Ishikawa (cell line): ENCODE measurements at regions not wholly inside any gene's neighbourhood (a gene's known extent, or its start where the extent isn't known, plus 50 kb on each side); places are given as distances from the start of the nearest gene placed in this dataset.

ENCODE experiments used
- CEBPB ChIP-seq: IDR thresholded peaks from 2 replicates; pipeline ENCODE4 v1.6.1; 2012
- CREB1 ChIP-seq: IDR thresholded peaks from 2 replicates; pipeline ENCODE4 v1.6.1; 2012; ENCODE audit warnings: low read depth
- EGR1 ChIP-seq: IDR thresholded peaks from 2 replicates; pipeline ENCODE4 v1.6.1; 2012
- EP300 ChIP-seq: IDR thresholded peaks from 2 replicates; pipeline ENCODE4 v1.6.1; 2012; ENCODE audit warnings: borderline replicate concordance
- FOXM1 ChIP-seq: IDR thresholded peaks from 2 replicates; pipeline ENCODE4 v1.6.1; 2012; ENCODE audit warnings: low read depth, borderline replicate concordance
- NFIC ChIP-seq: IDR thresholded peaks from 2 replicates; pipeline ENCODE4 v1.6.1; 2012
- RAD21 ChIP-seq: IDR thresholded peaks from 2 replicates; pipeline ENCODE4 v1.6.1; 2012; ENCODE audit warnings: low read depth
- REST ChIP-seq: IDR thresholded peaks from 2 replicates; pipeline ENCODE4 v1.6.1; 2012; ENCODE audit warnings: low read depth, mild to moderate bottlenecking
- TAF1 ChIP-seq: IDR thresholded peaks from 2 replicates; pipeline ENCODE4 v1.6.1; 2012; ENCODE audit warnings: low read depth, mild to moderate bottlenecking
- TCF12 ChIP-seq: IDR thresholded peaks from 2 replicates; pipeline ENCODE4 v1.6.1; 2012; ENCODE audit warnings: low read depth
- TEAD4 ChIP-seq: IDR thresholded peaks from 2 replicates; pipeline ENCODE4 v1.6.1; 2012
- USF1 ChIP-seq: IDR thresholded peaks from 2 replicates; pipeline ENCODE4 v1.6.1; 2012
- YY1 ChIP-seq: IDR thresholded peaks from 2 replicates; pipeline ENCODE4 v1.6.1; 2012; ENCODE audit warnings: low read depth
- ZBTB7A ChIP-seq: IDR thresholded peaks from 2 replicates; pipeline ENCODE4 v1.6.1; 2012; ENCODE audit warnings: low read depth
- TF ChIP-seq, protein P1 (sequence below): IDR thresholded peaks from 2 replicates; pipeline ENCODE4 v1.6.1; 2012

GRCh38 chrX:16320765-16321355 lies 153.6 kb downstream of the MAGEB17 start:
- no peak for TF ChIP-seq RAD21
- TF ChIP-seq REST, result no peak
- TF ChIP-seq NFIC, result no peak
- TF ChIP-seq ZBTB7A, result no peak
- no peak for TF ChIP-seq EP300
- TF ChIP-seq TEAD4, result no peak
- TF ChIP-seq, protein P1, sequence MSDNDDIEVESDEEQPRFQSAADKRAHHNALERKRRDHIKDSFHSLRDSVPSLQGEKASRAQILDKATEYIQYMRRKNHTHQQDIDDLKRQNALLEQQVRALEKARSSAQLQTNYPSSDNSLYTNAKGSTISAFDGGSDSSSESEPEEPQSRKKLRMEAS, result no peak
- no peak for TF ChIP-seq FOXM1
- no peak for TF ChIP-seq TCF12
- TF ChIP-seq EGR1, result no peak
- TF ChIP-seq YY1, result no peak

DNA sequence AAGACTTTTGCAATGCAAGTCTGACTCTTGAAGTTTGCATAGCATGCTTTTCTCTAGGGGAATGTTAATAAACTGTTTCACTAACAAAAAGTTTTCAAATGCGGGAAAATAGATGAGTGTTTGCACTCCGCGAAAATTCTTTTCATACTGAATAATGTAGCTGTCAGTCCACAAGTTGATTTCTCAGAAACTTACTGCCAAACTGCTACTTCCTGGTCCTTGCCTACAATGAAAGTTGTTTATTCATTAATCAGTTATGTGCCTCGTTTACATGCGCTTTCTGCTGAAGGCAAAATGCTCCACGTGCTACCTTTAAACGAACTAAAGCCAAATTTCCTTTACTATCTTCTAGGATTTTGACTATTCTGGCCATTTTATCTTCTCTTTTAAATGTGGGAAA lies 166.2 kb downstream of the MAGEB17 start:
- TF ChIP-seq EP300 (no peak), YY1 (no peak), TEAD4 (no peak), TCF12 (no peak), FOXM1 (no peak)
- TF ChIP-seq, protein P1, result no peak

- no peak for TF ChIP-seq EGR1
- no peak for TF ChIP-seq CEBPB
- TF ChIP-seq TCF12, result no peak
- TF ChIP-seq, protein P1, result no peak
- TF ChIP-seq EP300, result no peak
- TF ChIP-seq NFIC, result no peak
- no peak for TF ChIP-seq YY1
- no peak for TF ChIP-seq RAD21
- TF ChIP-seq TEAD4, result no peak
- no peak for TF ChIP-seq REST
- TF ChIP-seq USF1, result no peak
- no peak for TF ChIP-seq ZBTB7A
- no peak for TF ChIP-seq FOXM1
- TF ChIP-seq TAF1, result no peak
- no peak for TF ChIP-seq CREB1
Measured at GRCh38 chrX:16335181-16335580, 167.9 kb downstream of the MAGEB17 start.

DNA sequence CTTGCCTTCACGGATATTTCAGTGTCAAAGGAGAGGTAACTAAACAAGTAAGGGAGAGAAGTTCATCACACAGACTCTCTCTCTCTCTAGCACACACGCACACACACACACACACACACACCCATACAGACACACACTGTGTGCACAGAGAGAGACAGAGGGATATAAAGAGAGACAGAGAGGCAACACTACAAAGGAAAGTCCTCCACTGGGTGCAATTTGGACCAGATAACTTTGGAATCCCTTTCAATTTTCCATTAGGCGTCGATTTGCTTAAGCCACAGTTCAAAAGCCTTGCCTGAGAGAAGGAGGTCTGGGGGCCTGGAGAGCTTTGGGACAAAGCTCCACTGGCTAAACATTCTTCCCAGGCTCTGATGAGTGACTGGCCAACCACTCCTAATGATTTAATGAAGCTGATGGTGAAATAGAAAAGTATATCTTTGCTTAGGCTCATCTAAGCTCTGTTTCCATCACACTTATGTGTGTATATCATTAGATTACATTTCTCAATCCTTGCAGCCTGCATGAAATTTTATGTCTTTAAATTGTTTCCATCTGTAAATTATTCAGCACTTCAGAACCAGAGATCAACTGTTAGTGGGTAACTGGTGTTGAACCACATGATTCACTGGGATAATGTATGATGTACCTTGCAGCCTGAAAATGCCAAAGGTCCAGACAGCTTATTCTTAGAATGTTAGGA lies 180.8 kb downstream of the MAGEB17 start:
- TF ChIP-seq YY1 (no peak), TAF1 (no peak), EGR1 (no peak), TEAD4 (no peak)

DNA sequence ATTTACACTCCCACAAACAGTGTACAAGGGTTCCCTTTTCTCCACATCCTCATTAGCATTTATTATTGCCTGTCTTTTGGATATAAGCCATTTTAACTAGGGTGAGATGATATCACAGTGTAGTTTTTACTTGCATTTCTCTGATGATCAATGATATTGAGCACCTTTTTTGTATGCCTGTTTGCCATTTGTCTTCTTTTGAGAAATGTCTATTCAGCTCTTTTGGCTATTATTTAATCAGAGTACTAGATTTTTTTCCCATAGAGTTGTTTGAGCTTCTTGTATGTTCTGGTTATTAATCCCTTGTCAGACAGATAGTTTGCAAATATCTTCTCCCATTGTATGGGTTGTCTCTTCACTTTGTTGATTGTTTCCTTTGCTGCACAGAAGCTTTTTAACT lies 190.6 kb downstream of the MAGEB17 start:
- TF ChIP-seq EP300, result no peak
- TF ChIP-seq RAD21, result no peak
- TF ChIP-seq ZBTB7A, result no peak
- TF ChIP-seq YY1, result no peak
- TF ChIP-seq REST, result no peak
- no peak for TF ChIP-seq CREB1
- no peak for TF ChIP-seq FOXM1
- no peak for TF ChIP-seq TAF1
- no peak for TF ChIP-seq NFIC
- TF ChIP-seq, protein P1, result no peak
- no peak for TF ChIP-seq TEAD4
- TF ChIP-seq EGR1, result no peak
- TF ChIP-seq TCF12, result no peak
- no peak for TF ChIP-seq USF1
- TF ChIP-seq CEBPB, result no peak
